GM23338 (cell line): ENCODE measurements at regions not wholly inside any gene's neighbourhood (a gene's known extent, or its start where the extent isn't known, plus 50 kb on each side); places are given as distances from the start of the nearest gene placed in this dataset.

Experiments
- ATAC-seq: fragments of 200-7000 bp; cut with Tn5 transposase; 3 replicates; pipeline ENCODE4 v1.9.1; 2020
- DNase-seq: peaks from one replicate; pipeline ENCODE4 v3.0.0-alpha.2; 2015; ENCODE audit warnings: low spot score
- H2AFZ ChIP-seq: fragments of 200-600 bp; sonication (generic); 2 replicates; pipeline ENCODE4 v1.8.0; 2016; ENCODE audit warnings: antibody characterized with exemption, mild to moderate bottlenecking, moderate library complexity
- H3F3A ChIP-seq: fragments of 200-600 bp; sonication (generic); replicated peaks from 2 replicates; pipeline ENCODE4 v1.8.0; 2017; ENCODE audit warnings: antibody characterized with exemption, mixed run types, low read depth
- H3K27ac ChIP-seq: fragments of 200-600 bp; sonication (generic); 2 replicates; pipeline ENCODE4 v1.6.1; 2016; ENCODE audit warnings: low read depth
- H3K27me3 ChIP-seq: fragments of 200-600 bp; sonication (generic); 2 replicates; pipeline ENCODE4 v1.8.0; 2016; ENCODE audit warnings: mild to moderate bottlenecking, mixed run types, moderate library complexity; ENCODE audit not compliant: insufficient read depth
- H3K36me3 ChIP-seq: fragments of 200-600 bp; sonication (generic); 2 replicates; pipeline ENCODE4 v1.8.0; 2016; ENCODE audit warnings: mild to moderate bottlenecking; ENCODE audit not compliant: insufficient read depth
- H3K4me1 ChIP-seq: fragments of 200-600 bp; sonication (generic); 2 replicates; pipeline ENCODE4 v1.8.0; 2016; ENCODE audit warnings: mild to moderate bottlenecking, moderate library complexity; ENCODE audit not compliant: insufficient read depth
- H3K4me2 ChIP-seq: fragments of 200-600 bp; sonication (generic); 2 replicates; pipeline ENCODE4 v1.7.1; 2017; ENCODE audit warnings: mixed run types
- H3K4me3 ChIP-seq: fragments of 200-600 bp; sonication (generic); 2 replicates; pipeline ENCODE4 v1.6.1; 2016; ENCODE audit warnings: mixed run types
- H3K79me2 ChIP-seq: fragments of 200-600 bp; sonication (generic); replicated peaks from 2 replicates; pipeline ENCODE4 v1.8.0; 2017; ENCODE audit warnings: mild to moderate bottlenecking; ENCODE audit not compliant: insufficient read depth
- H3K9me2 ChIP-seq: fragments of 200-600 bp; sonication (generic); 2 replicates; pipeline ENCODE4 v1.8.0; 2017; ENCODE audit not compliant: insufficient read depth
- H4K20me1 ChIP-seq: fragments of 200-600 bp; sonication (generic); replicated peaks from 2 replicates; pipeline ENCODE4 v1.8.0; 2017; ENCODE audit warnings: mild to moderate bottlenecking; ENCODE audit not compliant: insufficient read depth
- H3K27ac Mint-ChIP-seq: 2 replicates; pipeline ENCODE4 v1.8.0; 2020; ENCODE audit warnings: inconsistent platforms, mild to moderate bottlenecking, moderate library complexity, mixed read lengths
- H3K27me3 Mint-ChIP-seq: 3 replicates; pipeline ENCODE4 v1.8.0; 2022; ENCODE audit warnings: low read depth, mild to moderate bottlenecking, moderate library complexity, mixed read lengths, inconsistent platforms; ENCODE audit not compliant: insufficient read depth, poor library complexity
- H3K36me3 Mint-ChIP-seq: 3 replicates; pipeline ENCODE4 v1.8.0; 2021; ENCODE audit warnings: low read depth, mild to moderate bottlenecking, inconsistent platforms, moderate library complexity, mixed read lengths
- H3K4me1 Mint-ChIP-seq: 3 replicates; pipeline ENCODE4 v1.8.0; 2020; ENCODE audit warnings: mild to moderate bottlenecking, inconsistent platforms, mixed read lengths
- H3K4me3 Mint-ChIP-seq: 3 replicates; pipeline ENCODE4 v1.8.0; 2021; ENCODE audit warnings: moderate library complexity, mild to moderate bottlenecking, inconsistent platforms, mixed read lengths
- H3K9me3 Mint-ChIP-seq: 3 replicates; pipeline ENCODE4 v1.8.0; 2020; ENCODE audit warnings: moderate library complexity, mild to moderate bottlenecking, inconsistent platforms, mixed read lengths
- ETS1 ChIP-seq: IDR thresholded peaks from 2 replicates; pipeline ENCODE4 v1.6.1; 2016; ENCODE audit warnings: antibody characterized with exemption
- EZH2phosphoT487 ChIP-seq: fragments of 200-600 bp; sonication (generic); IDR thresholded peaks from one replicate; pipeline ENCODE4 v1.8.1; 2018; ENCODE audit warnings: antibody characterized with exemption; ENCODE audit not compliant: unreplicated experiment
- NANOG ChIP-seq: IDR thresholded peaks from 2 replicates; pipeline ENCODE4 v1.6.1; 2016; ENCODE audit warnings: antibody characterized with exemption, borderline replicate concordance
- STAT1 ChIP-seq: IDR thresholded peaks from one replicate; pipeline ENCODE4 v1.6.1; 2016; ENCODE audit warnings: antibody characterized with exemption; ENCODE audit not compliant: unreplicated experiment
- ZNF114 ChIP-seq: fragments of 250-450 bp; sonication (Bioruptor Pico); IDR thresholded peaks from 2 replicates; pipeline ENCODE4 v1.5.0; 2020; ENCODE audit warnings: mild to moderate bottlenecking, moderate library complexity
- ZNF462 ChIP-seq: fragments of 250-450 bp; sonication (Bioruptor Pico); IDR thresholded peaks from 2 replicates; pipeline ENCODE4 v1.5.0; 2020; ENCODE audit warnings: mild to moderate bottlenecking, moderate library complexity
- TF ChIP-seq, protein P1 (sequence below): IDR thresholded peaks from one replicate; pipeline ENCODE4 v1.6.1; 2018; ENCODE audit warnings: antibody characterized with exemption; ENCODE audit not compliant: unreplicated experiment

- Histone ChIP-seq H3K4me1 (peaks cover 20% of the 10 kb centered on the region), H4K20me1 (no peaks in the 10 kb centered on the region), H3K79me2 (no peaks in the 10 kb centered on the region), H3K27ac (no peak overlapping the region), H3K4me3 (no peak overlapping the region), H2AFZ (no peak overlapping the region), H3K9me2 (0 out of 2 replicates have a peak, but pooled peaks cover 2% of the 10 kb centered on the region), H3K4me2 (no peak overlapping the region), H3K36me3 (no peaks in the 10 kb centered on the region), H3K27me3 (no peaks in the 10 kb centered on the region), H3F3A (0 out of 2 replicates have a peak, but pooled peaks cover 2% of the 10 kb centered on the region)
- DNase-seq (no peak), ATAC-seq (no peak)
- Mint-ChIP-seq H3K27me3 (peaks cover 6% of the 10 kb centered on the region), H3K36me3 (peaks cover 1% of the 10 kb centered on the region; the same call in 2 of the 3 replicates), H3K4me1 (peaks cover 39% of the 10 kb centered on the region), H3K4me3 (no peak overlapping the region), H3K27ac (no peak overlapping the region; the same call in 1 of the 2 replicates), H3K9me3 (no peaks in the 10 kb centered on the region)
- TF ChIP-seq ETS1 = no peak
- TF ChIP-seq, protein P1, sequence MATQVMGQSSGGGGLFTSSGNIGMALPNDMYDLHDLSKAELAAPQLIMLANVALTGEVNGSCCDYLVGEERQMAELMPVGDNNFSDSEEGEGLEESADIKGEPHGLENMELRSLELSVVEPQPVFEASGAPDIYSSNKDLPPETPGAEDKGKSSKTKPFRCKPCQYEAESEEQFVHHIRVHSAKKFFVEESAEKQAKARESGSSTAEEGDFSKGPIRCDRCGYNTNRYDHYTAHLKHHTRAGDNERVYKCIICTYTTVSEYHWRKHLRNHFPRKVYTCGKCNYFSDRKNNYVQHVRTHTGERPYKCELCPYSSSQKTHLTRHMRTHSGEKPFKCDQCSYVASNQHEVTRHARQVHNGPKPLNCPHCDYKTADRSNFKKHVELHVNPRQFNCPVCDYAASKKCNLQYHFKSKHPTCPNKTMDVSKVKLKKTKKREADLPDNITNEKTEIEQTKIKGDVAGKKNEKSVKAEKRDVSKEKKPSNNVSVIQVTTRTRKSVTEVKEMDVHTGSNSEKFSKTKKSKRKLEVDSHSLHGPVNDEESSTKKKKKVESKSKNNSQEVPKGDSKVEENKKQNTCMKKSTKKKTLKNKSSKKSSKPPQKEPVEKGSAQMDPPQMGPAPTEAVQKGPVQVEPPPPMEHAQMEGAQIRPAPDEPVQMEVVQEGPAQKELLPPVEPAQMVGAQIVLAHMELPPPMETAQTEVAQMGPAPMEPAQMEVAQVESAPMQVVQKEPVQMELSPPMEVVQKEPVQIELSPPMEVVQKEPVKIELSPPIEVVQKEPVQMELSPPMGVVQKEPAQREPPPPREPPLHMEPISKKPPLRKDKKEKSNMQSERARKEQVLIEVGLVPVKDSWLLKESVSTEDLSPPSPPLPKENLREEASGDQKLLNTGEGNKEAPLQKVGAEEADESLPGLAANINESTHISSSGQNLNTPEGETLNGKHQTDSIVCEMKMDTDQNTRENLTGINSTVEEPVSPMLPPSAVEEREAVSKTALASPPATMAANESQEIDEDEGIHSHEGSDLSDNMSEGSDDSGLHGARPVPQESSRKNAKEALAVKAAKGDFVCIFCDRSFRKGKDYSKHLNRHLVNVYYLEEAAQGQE = no peak
- no peak for TF ChIP-seq STAT1
- no peak for TF ChIP-seq NANOG
- TF ChIP-seq ZNF462 (CRISPR knock-in tag) = no peak
- no peak for TF ChIP-seq EZH2phosphoT487
- no peak for TF ChIP-seq ZNF114 (CRISPR knock-in tag)
Observed at GRCh38 chr12:46433829-46434228, 61.3 kb upstream of the SLC38A2 start.
